ENCODE measurements at regions not wholly inside any gene's neighbourhood (a gene's known extent, or its start where the extent isn't known, plus 50 kb on each side); places are given as distances from the start of the nearest gene placed in this dataset.

DNA sequence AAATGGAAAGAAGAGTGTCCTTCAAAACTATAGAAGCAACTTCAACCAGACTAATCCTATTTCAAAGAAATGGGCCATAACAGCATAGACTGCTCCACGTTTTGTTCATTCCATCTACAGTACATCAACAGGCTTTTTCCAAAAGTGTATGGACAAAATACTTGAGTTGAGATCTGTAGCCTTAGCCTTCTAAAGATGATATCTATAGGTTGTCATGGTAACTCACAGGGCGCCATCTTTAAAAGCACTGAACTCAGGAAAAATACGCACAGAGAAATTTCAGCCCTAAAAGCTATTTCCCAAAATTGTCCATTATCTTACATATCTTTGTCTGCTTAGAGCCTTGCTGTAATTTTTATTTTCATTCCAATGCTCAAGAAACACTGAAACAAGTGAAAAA is 439.4 kb upstream of the NBEA start:
- in situ Hi-C loops (cut with MboI; ENCODE audit: low sequenced_read_pairs) (no loop called here), intact Hi-C loops (cut with micrococcal nuclease) (no loop called here), dilution Hi-C loops (cut with HindIII; ENCODE audit: low sequenced_read_pairs, unreplicated experiment) (no loop called here)
- no peak overlapping the region for H3K23ac ChIP-seq (ENCODE audit: low read depth, low read length)
- H2AK5ac ChIP-seq (ENCODE audit: low read depth, low read length) = no peak overlapping the region
- no peak overlapping the region for H3K14ac ChIP-seq (replicated peaks; ENCODE audit: low read depth, low read length)
- CTCF ChIA-PET = no interaction called here
- no peaks in the 10 kb centered on the region for H3K27me3 ChIP-seq (ENCODE audit: control insufficient read depth, insufficient read depth, low read length)
- ATAC-seq (ENCODE audit: low read depth) (no peak), DNase-seq (no peak)
- no peak overlapping the region for H4K8ac ChIP-seq (ENCODE audit: low read depth in 2 of 2, low read length in 2 of 2)
- H4K20me1 ChIP-seq (ENCODE audit: insufficient read depth, low read length) = no peaks in the 10 kb centered on the region
- H3K36me3 ChIP-seq (ENCODE audit: control insufficient read depth, insufficient read depth, low read length) = no peaks in the 10 kb centered on the region
- no peaks in the 10 kb centered on the region for H3K9me1 ChIP-seq (ENCODE audit: insufficient read depth, low read length)
- H2BK120ac ChIP-seq (ENCODE audit: low read depth, low read length) = no peak overlapping the region
- no peak overlapping the region for H2BK5ac ChIP-seq (ENCODE audit: low read depth, low read length, poor library complexity, severe bottlenecking)
- H2AK9ac ChIP-seq (replicated peaks; ENCODE audit: low read depth, low read length, poor library complexity) = no peak overlapping the region
- no peak overlapping the region for H3K4ac ChIP-seq (ENCODE audit: low read depth, low read length)
- no peak overlapping the region for H3K4me2 ChIP-seq (ENCODE audit: low read depth, low read length)
- no peak overlapping the region for H3K9ac ChIP-seq (ENCODE audit: low read depth, low read length)
- H3K27ac ChIP-seq (ENCODE audit: insufficient read depth, low read length) = no peak overlapping the region
- no peaks in the 10 kb centered on the region for H3K79me1 ChIP-seq (ENCODE audit: low read depth in 1 of 2, low read length in 2 of 2)
- no peak overlapping the region for H3K4me3 ChIP-seq (ENCODE audit: insufficient read depth, low read depth, low read length)
- no peak overlapping the region for H4K5ac ChIP-seq (ENCODE audit: low read depth, low read length)
- TF ChIP-seq SMC3 (IDR thresholded peaks at IDR 0.05; ENCODE audit: low read depth, low read length) (no peak), NFE2L2 (IDR thresholded peaks at IDR 0.05; ENCODE audit: low read depth, low read length) (no peak), CEBPB (IDR thresholded peaks at IDR 0.05; ENCODE audit: low read depth, low read length) (no peak)
- TF ChIP-seq, protein P1, sequence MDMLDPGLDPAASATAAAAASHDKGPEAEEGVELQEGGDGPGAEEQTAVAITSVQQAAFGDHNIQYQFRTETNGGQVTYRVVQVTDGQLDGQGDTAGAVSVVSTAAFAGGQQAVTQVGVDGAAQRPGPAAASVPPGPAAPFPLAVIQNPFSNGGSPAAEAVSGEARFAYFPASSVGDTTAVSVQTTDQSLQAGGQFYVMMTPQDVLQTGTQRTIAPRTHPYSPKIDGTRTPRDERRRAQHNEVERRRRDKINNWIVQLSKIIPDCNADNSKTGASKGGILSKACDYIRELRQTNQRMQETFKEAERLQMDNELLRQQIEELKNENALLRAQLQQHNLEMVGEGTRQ (IDR thresholded peaks at IDR 0.05; ENCODE audit: low read depth, low read length) = no peak
- TF ChIP-seq, protein P2, sequence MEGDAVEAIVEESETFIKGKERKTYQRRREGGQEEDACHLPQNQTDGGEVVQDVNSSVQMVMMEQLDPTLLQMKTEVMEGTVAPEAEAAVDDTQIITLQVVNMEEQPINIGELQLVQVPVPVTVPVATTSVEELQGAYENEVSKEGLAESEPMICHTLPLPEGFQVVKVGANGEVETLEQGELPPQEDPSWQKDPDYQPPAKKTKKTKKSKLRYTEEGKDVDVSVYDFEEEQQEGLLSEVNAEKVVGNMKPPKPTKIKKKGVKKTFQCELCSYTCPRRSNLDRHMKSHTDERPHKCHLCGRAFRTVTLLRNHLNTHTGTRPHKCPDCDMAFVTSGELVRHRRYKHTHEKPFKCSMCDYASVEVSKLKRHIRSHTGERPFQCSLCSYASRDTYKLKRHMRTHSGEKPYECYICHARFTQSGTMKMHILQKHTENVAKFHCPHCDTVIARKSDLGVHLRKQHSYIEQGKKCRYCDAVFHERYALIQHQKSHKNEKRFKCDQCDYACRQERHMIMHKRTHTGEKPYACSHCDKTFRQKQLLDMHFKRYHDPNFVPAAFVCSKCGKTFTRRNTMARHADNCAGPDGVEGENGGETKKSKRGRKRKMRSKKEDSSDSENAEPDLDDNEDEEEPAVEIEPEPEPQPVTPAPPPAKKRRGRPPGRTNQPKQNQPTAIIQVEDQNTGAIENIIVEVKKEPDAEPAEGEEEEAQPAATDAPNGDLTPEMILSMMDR (conservative IDR thresholded peaks at IDR 0.05; ENCODE audit: low read depth, low read length) = no peak
- H3K56ac ChIP-seq (ENCODE audit: extremely low read depth, insufficient read depth, low read length) = no peak overlapping the region
- H4K91ac ChIP-seq (ENCODE audit: insufficient read depth, low read depth, low read length) = no peak overlapping the region
- no peaks in the 10 kb centered on the region for H3K4me1 ChIP-seq (ENCODE audit: control insufficient read depth, insufficient read depth, low read length)
- no TSS peak for BruUV-seq (replicated peaks)
- no peak overlapping the region for H2BK15ac ChIP-seq (ENCODE audit: low read depth, low read length)
- H3K18ac ChIP-seq (ENCODE audit: low read depth, low read length) = no peak overlapping the region
- WGBS, 2 experiments (ENCODE audit: extremely low coverage in 2 of 2, insufficient read length in 1 of 2) = no CpG with 5 or more reads among the region's 3 CpGs
- POLR2A ChIA-PET (ENCODE audit: unreplicated experiment) = no interaction called here
- H2BK20ac ChIP-seq (ENCODE audit: low read depth, low read length) = no peak overlapping the region
- no peaks in the 10 kb centered on the region for H3K9me3 ChIP-seq (ENCODE audit: control insufficient read depth, insufficient read depth, low read length)
- H2AFZ ChIP-seq (replicated peaks; ENCODE audit: low read length, poor library complexity) = no peak overlapping the region

Measured in IMR-90 (cell line).